Activated CD4-positive, alpha-beta T cell treated with anti-CD3 and anti-CD28 coated beads for 4 hours (primary cell): ENCODE measurements at regions not wholly inside any gene's neighbourhood (a gene's known extent, or its start where the extent isn't known, plus 50 kb on each side); places are given as distances from the start of the nearest gene placed in this dataset.
"Not testable (repeated sequence)": the region's sequence is repeated elsewhere in the genome, so short reads cannot be mapped to it uniquely, and the experiment has no call there.

Source experiments
- DNase-seq, 2 donors: peaks; one replicate each; pipeline ENCODE4 v3.0.0-alpha.2; 2020

- DNase-seq = no peak
These were observed 140.1 kb upstream of the NRIP1 start for GRCh38 chr21:15204970-15205286.

- DNase-seq = no peak
These were observed 141.7 kb upstream of the NRIP1 start for GRCh38 chr21:15206514-15206913.

- no peak for DNase-seq
These were observed 142.4 kb upstream of the NRIP1 start for GRCh38 chr21:15207231-15207630.

GRCh38 chr21:15207635-15208370, 143.0 kb upstream of the NRIP1 start:
- no peak for DNase-seq

GRCh38 chr21:15208786-15209185, 144.0 kb upstream of the NRIP1 start:
- DNase-seq = no peak

GRCh38 chr21:15209224-15209623, 144.4 kb upstream of the NRIP1 start:
- no peak for DNase-seq

GRCh38 chr21:15210235-15210678, 145.5 kb upstream of the NRIP1 start:
- DNase-seq = no peak

GRCh38 chr21:15211491-15212133, 146.8 kb upstream of the NRIP1 start:
- no peak for DNase-seq

GRCh38 chr21:15212206-15212605, 147.4 kb upstream of the NRIP1 start:
- DNase-seq = no peak

GRCh38 chr21:15218476-15218875, 153.7 kb upstream of the NRIP1 start:
- DNase-seq = not testable (repeated sequence)

GRCh38 chr21:15219039-15219438, 154.2 kb upstream of the NRIP1 start:
- DNase-seq = no peak

- no peak for DNase-seq
These were observed 155.1 kb upstream of the NRIP1 start for GRCh38 chr21:15219894-15220293.

- no peak for DNase-seq
These were observed 157.1 kb upstream of the NRIP1 start for GRCh38 chr21:15221799-15222386.

GRCh38 chr21:15222707-15223106, 157.9 kb upstream of the NRIP1 start:
- DNase-seq = no peak

GRCh38 chr21:15224346-15225086, 159.7 kb upstream of the NRIP1 start:
- no peak for DNase-seq

GRCh38 chr21:15227919-15228318, 163.1 kb upstream of the NRIP1 start:
- no peak for DNase-seq

GRCh38 chr21:15229390-15229789, 164.6 kb upstream of the NRIP1 start:
- DNase-seq = no peak

GRCh38 chr21:15233611-15234010, 168.8 kb upstream of the NRIP1 start:
- no peak for DNase-seq

GRCh38 chr21:15236111-15236510, 171.3 kb upstream of the NRIP1 start:
- no peak for DNase-seq

GRCh38 chr21:15240848-15241247, 176.0 kb upstream of the NRIP1 start:
- no peak for DNase-seq

- DNase-seq = no peak
These were observed 177.4 kb upstream of the NRIP1 start for GRCh38 chr21:15241997-15242736.

GRCh38 chr21:15242906-15243305, 178.1 kb upstream of the NRIP1 start:
- no peak for DNase-seq

GRCh38 chr21:15243406-15243805, 178.6 kb upstream of the NRIP1 start:
- DNase-seq = no peak
